ENCODE measurements at regions not wholly inside any gene's neighbourhood (a gene's known extent, or its start where the extent isn't known, plus 50 kb on each side); places are given as distances from the start of the nearest gene placed in this dataset.

DNA sequence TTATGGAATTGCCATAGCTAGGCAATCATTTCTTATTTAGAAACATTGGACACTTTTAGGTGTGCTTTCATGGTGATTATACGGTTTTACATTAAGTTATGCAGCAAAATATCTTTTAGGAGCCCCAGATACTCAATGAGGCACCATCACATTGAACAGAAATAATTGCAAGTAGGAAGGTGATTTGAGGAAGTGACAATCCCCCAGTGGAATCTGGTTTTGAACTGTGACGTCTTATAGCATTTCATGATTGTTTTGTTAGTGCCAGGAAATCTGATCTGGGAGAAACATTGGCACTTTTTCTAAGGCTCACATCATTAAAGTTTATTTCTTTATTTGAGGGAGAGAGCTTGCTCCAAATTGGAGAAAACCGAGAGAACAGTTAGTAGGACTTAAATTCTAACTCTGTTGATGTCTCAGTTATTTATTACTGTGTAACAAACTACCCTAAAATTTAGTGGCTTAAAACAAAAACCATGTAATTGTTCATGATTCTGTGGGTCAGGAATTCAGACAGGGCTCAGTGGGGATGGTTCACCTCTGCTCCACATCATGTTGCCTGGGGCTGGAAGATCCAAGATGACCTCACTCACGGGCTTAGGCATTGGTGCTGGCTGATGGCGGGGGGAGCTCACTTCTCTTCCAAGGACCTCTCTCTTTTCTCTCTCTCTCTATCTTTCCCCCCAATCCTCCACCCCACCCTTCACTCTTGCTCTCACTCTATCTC lies 78.2 kb upstream of the STEAP1B start:
- FAIRE-seq: peak; percentile 59
- no peak overlapping the region for H2AFZ ChIP-seq (ENCODE audit: low read depth, low read length)
- no peak overlapping the region for H3K4me3 Mint-ChIP-seq (ENCODE audit: unreplicated experiment)

GRCh38 chr7:22577470-22578001 lies 77.5 kb upstream of the STEAP1B start:
- Histone ChIP-seq H2AFZ (ENCODE audit: low read depth, low read length) (no peak overlapping the region), H3K27me3 (ENCODE audit: insufficient read depth, low read length) (no peaks in the 10 kb centered on the region), H3K9ac (ENCODE audit: low read length) (peak overlapping the region; percentile 72), H3K9me3 (ENCODE audit: insufficient read depth, low read depth, low read length) (no peaks in the 10 kb centered on the region), H4K20me1 (ENCODE audit: insufficient read depth, low read length) (no peaks in the 10 kb centered on the region), H3K4me2 (ENCODE audit: low read length) (peak overlapping the region; percentile 66), H3K27ac (ENCODE audit: low read depth, low read length) (peak overlapping the region; percentile 92), H3K36me3 (ENCODE audit: insufficient read depth, low read length) (no peaks in the 10 kb centered on the region), H3K79me2 (ENCODE audit: insufficient read depth, low read length) (no peaks in the 10 kb centered on the region), H3K4me1 (ENCODE audit: insufficient read depth, low read length) (peaks cover 31% of the 10 kb centered on the region), H3K4me3 (ENCODE audit: insufficient read depth, low read depth, low read length) (no peak overlapping the region)
- peaks cover 8% of the 10 kb centered on the region for H3K9me3 Mint-ChIP-seq (ENCODE audit: unreplicated experiment)
- TF ChIP-seq EZH2 (IDR thresholded peaks at IDR 0.05; ENCODE audit: insufficient read depth, low read length): no peak
- TF ChIP-seq, protein P1, sequence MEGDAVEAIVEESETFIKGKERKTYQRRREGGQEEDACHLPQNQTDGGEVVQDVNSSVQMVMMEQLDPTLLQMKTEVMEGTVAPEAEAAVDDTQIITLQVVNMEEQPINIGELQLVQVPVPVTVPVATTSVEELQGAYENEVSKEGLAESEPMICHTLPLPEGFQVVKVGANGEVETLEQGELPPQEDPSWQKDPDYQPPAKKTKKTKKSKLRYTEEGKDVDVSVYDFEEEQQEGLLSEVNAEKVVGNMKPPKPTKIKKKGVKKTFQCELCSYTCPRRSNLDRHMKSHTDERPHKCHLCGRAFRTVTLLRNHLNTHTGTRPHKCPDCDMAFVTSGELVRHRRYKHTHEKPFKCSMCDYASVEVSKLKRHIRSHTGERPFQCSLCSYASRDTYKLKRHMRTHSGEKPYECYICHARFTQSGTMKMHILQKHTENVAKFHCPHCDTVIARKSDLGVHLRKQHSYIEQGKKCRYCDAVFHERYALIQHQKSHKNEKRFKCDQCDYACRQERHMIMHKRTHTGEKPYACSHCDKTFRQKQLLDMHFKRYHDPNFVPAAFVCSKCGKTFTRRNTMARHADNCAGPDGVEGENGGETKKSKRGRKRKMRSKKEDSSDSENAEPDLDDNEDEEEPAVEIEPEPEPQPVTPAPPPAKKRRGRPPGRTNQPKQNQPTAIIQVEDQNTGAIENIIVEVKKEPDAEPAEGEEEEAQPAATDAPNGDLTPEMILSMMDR (IDR thresholded peaks at IDR 0.05; ENCODE audit: insufficient read depth, low read depth, low read length): no peak
- peaks cover 25% of the 10 kb centered on the region for H3K4me1 Mint-ChIP-seq (ENCODE audit: low read depth, unreplicated experiment)
- DNase-seq (ENCODE audit: low read depth) (peak; percentile 99), FAIRE-seq (peak; percentile 96)
- peak overlapping the region; percentile 86 for H3K27ac Mint-ChIP-seq (ENCODE audit: unreplicated experiment)
- no peaks in the 10 kb centered on the region for H3K36me3 Mint-ChIP-seq (ENCODE audit: low read depth, unreplicated experiment)
- no peak overlapping the region for H3K4me3 Mint-ChIP-seq (ENCODE audit: unreplicated experiment)
- no peaks in the 10 kb centered on the region for H3K27me3 Mint-ChIP-seq (ENCODE audit: low read depth, unreplicated experiment)

More for the DNA sequence above, 78.2 kb upstream of the STEAP1B start:
- Histone ChIP-seq H3K4me2 (ENCODE audit: low read length) (peak overlapping the region; percentile 66), H3K9ac (ENCODE audit: low read length) (peak overlapping the region; percentile 72), H3K79me2 (ENCODE audit: insufficient read depth, low read length) (no peaks in the 10 kb centered on the region), H3K27me3 (ENCODE audit: insufficient read depth, low read length) (no peaks in the 10 kb centered on the region), H3K4me3 (ENCODE audit: insufficient read depth, low read depth, low read length) (no peak overlapping the region), H3K27ac (ENCODE audit: low read depth, low read length) (peak overlapping the region; percentile 92), H3K36me3 (ENCODE audit: insufficient read depth, low read length) (no peaks in the 10 kb centered on the region), H3K4me1 (ENCODE audit: insufficient read depth, low read length) (peaks cover 33% of the 10 kb centered on the region), H3K9me3 (ENCODE audit: insufficient read depth, low read depth, low read length) (no peaks in the 10 kb centered on the region), H4K20me1 (ENCODE audit: insufficient read depth, low read length) (no peaks in the 10 kb centered on the region)
- Mint-ChIP-seq H3K9me3 (ENCODE audit: unreplicated experiment) (peaks cover 8% of the 10 kb centered on the region), H3K4me1 (ENCODE audit: low read depth, unreplicated experiment) (peaks cover 26% of the 10 kb centered on the region), H3K27me3 (ENCODE audit: low read depth, unreplicated experiment) (no peaks in the 10 kb centered on the region), H3K27ac (ENCODE audit: unreplicated experiment) (peak overlapping the region; percentile 86), H3K36me3 (ENCODE audit: low read depth, unreplicated experiment) (no peaks in the 10 kb centered on the region)
- TF ChIP-seq EZH2 (IDR thresholded peaks at IDR 0.05; ENCODE audit: insufficient read depth, low read length): no peak
- TF ChIP-seq, protein P1 (IDR thresholded peaks at IDR 0.05; ENCODE audit: insufficient read depth, low read depth, low read length): no peak
- peak; percentile 81 for DNase-seq (ENCODE audit: low read depth)
